ENCODE measurements at regions not wholly inside any gene's neighbourhood (a gene's known extent, or its start where the extent isn't known, plus 50 kb on each side); places are given as distances from the start of the nearest gene placed in this dataset.

GRCh38 chr1:209388358-209388757 lies 195.2 kb upstream of the CAMK1G start:
- H3K9me3 ChIP-seq (ENCODE audit: severe bottlenecking): no peaks in the 10 kb centered on the region
- H3K27ac ChIP-seq: no peak overlapping the region
- no peaks in the 10 kb centered on the region for H3K36me3 ChIP-seq
- peaks cover 23% of the 10 kb centered on the region for H3K27me3 ChIP-seq (ENCODE audit: insufficient read depth, low read depth, severe bottlenecking)
- DNase-seq: no peak
- H3K4me3 ChIP-seq (ENCODE audit: low read depth, low read length): no peak overlapping the region
- no peak for TF ChIP-seq CTCF (IDR thresholded peaks at IDR 0.05; ENCODE audit: low read depth, low read length)

- Histone ChIP-seq H3K36me3 (no peaks in the 10 kb centered on the region), H3K27ac (no peak overlapping the region), H3K9me3 (ENCODE audit: severe bottlenecking) (no peaks in the 10 kb centered on the region), H3K4me3 (ENCODE audit: low read depth, low read length) (no peak overlapping the region), H3K27me3 (ENCODE audit: insufficient read depth, low read depth, severe bottlenecking) (peaks cover 18% of the 10 kb centered on the region)
- TF ChIP-seq CTCF (IDR thresholded peaks at IDR 0.05; ENCODE audit: low read depth, low read length): no peak
- DNase-seq: no peak
Observed at GRCh38 chr1:209389258-209389657, 194.3 kb upstream of the CAMK1G start.

GRCh38 chr1:209389975-209390374 lies 193.5 kb upstream of the CAMK1G start:
- Histone ChIP-seq H3K27me3 (ENCODE audit: insufficient read depth, low read depth, severe bottlenecking) (peaks cover 15% of the 10 kb centered on the region), H3K36me3 (no peaks in the 10 kb centered on the region), H3K9me3 (ENCODE audit: severe bottlenecking) (no peaks in the 10 kb centered on the region), H3K27ac (no peak overlapping the region), H3K4me3 (ENCODE audit: low read depth, low read length) (no peak overlapping the region)
- DNase-seq: no peak
- no peak for TF ChIP-seq CTCF (IDR thresholded peaks at IDR 0.05; ENCODE audit: low read depth, low read length)

GRCh38 chr1:209390764-209391163 lies 192.8 kb upstream of the CAMK1G start:
- Histone ChIP-seq H3K9me3 (ENCODE audit: severe bottlenecking) (no peaks in the 10 kb centered on the region), H3K4me3 (ENCODE audit: low read depth, low read length) (no peak overlapping the region), H3K27me3 (ENCODE audit: insufficient read depth, low read depth, severe bottlenecking) (peaks cover 21% of the 10 kb centered on the region), H3K27ac (no peak overlapping the region), H3K36me3 (no peaks in the 10 kb centered on the region)
- no peak for TF ChIP-seq CTCF (IDR thresholded peaks at IDR 0.05; ENCODE audit: low read depth, low read length)
- DNase-seq: no peak

- Histone ChIP-seq H3K27me3 (ENCODE audit: insufficient read depth, low read depth, severe bottlenecking) (peaks cover 31% of the 10 kb centered on the region), H3K4me3 (ENCODE audit: low read depth, low read length) (no peak overlapping the region), H3K27ac (no peak overlapping the region), H3K36me3 (no peaks in the 10 kb centered on the region), H3K9me3 (ENCODE audit: severe bottlenecking) (no peaks in the 10 kb centered on the region)
- no peak for DNase-seq
- no peak for TF ChIP-seq CTCF (IDR thresholded peaks at IDR 0.05; ENCODE audit: low read depth, low read length)
Observed at GRCh38 chr1:209391792-209392191, 191.7 kb upstream of the CAMK1G start.

- no peaks in the 10 kb centered on the region for H3K9me3 ChIP-seq (ENCODE audit: severe bottlenecking)
- no peak for TF ChIP-seq CTCF (IDR thresholded peaks at IDR 0.05; ENCODE audit: low read depth, low read length)
Observed at GRCh38 chr1:209395169-209395568, 188.3 kb upstream of the CAMK1G start.

More at GRCh38 chr1:209395169-209395568, 188.3 kb upstream of the CAMK1G start:
- Histone ChIP-seq H3K36me3 (no peaks in the 10 kb centered on the region), H3K27ac (no peak overlapping the region), H3K27me3 (ENCODE audit: insufficient read depth, low read depth, severe bottlenecking) (peaks cover 51% of the 10 kb centered on the region), H3K4me3 (ENCODE audit: low read depth, low read length) (no peak overlapping the region)
- no peak for DNase-seq

All from WERI-Rb-1 (cell line).